WTC11 (cell line): ENCODE measurements at regions not wholly inside any gene's neighbourhood (a gene's known extent, or its start where the extent isn't known, plus 50 kb on each side); places are given as distances from the start of the nearest gene placed in this dataset.
A peak's percentile ranks its signal among the peaks of the same experiment; 100 is the strongest.

ENCODE experiments used
- ATAC-seq: fragments of 200-7000 bp; cut with Tn5 transposase; 2 replicates; pipeline ENCODE4 v1.10.0; 2021; ENCODE audit warnings: mild to moderate bottlenecking, moderate library complexity
- CTCF ChIA-PET: fragments of 300-600 bp; sonication (Branson Sonifier 250); formaldehyde crosslinking; loops from one replicate; lab custom pipeline; 2021; ENCODE audit warnings: antibody characterized with exemption; lab: Charles Lee
- POLR2A ChIA-PET: fragments of 350-600 bp; sonication (Branson Sonifier 250); formaldehyde crosslinking; loops from one replicate; lab custom pipeline; 2021; ENCODE audit warnings: antibody characterized with exemption; lab: Charles Lee
- DNase-seq: peaks from one replicate; pipeline ENCODE4 v3.0.0; 2021; ENCODE audit warnings: low spot score
- H3K27ac Mint-ChIP-seq: 2 replicates; pipeline ENCODE4 v1.8.0; 2021; ENCODE audit warnings: mixed read lengths
- H3K27me3 Mint-ChIP-seq: 2 replicates; pipeline ENCODE4 v1.8.0; 2021; ENCODE audit warnings: low read depth, mild to moderate bottlenecking, moderate library complexity, mixed read lengths
- H3K36me3 Mint-ChIP-seq: 2 replicates; pipeline ENCODE4 v1.8.0; 2021; ENCODE audit warnings: mixed read lengths
- H3K4me1 Mint-ChIP-seq: 2 replicates; pipeline ENCODE4 v1.8.0; 2022; ENCODE audit warnings: mixed read lengths
- H3K4me3 Mint-ChIP-seq: 2 replicates; pipeline ENCODE4 v1.8.0; 2021; ENCODE audit warnings: mild to moderate bottlenecking, moderate library complexity, mixed read lengths
- H3K9me3 Mint-ChIP-seq: 2 replicates; pipeline ENCODE4 v1.8.0; 2021; ENCODE audit warnings: mixed read lengths
- AFF4 ChIP-seq: sonication (generic); formaldehyde crosslinking; IDR thresholded peaks from 2 replicates; pipeline ENCODE4 v1.8.1; 2023; ENCODE audit warnings: mild to moderate bottlenecking, missing genetic modification reagents, borderline replicate concordance
- CBFB ChIP-seq: sonication (generic); formaldehyde crosslinking; IDR thresholded peaks from 2 replicates; pipeline ENCODE4 v1.8.1; 2022; ENCODE audit warnings: mild to moderate bottlenecking, low read depth, missing genetic modification reagents
- CREM ChIP-seq: sonication (generic); formaldehyde crosslinking; IDR thresholded peaks from 2 replicates; pipeline ENCODE4 v1.8.1; 2022; ENCODE audit warnings: mild to moderate bottlenecking, missing genetic modification reagents, moderate library complexity
- E2F5 ChIP-seq: sonication (generic); formaldehyde crosslinking; IDR thresholded peaks from 2 replicates; pipeline ENCODE4 v1.8.1; 2022; ENCODE audit warnings: mild to moderate bottlenecking, moderate library complexity, missing genetic modification reagents
- EMX1 ChIP-seq: fragments of 250-450 bp; sonication (Bioruptor Pico); IDR thresholded peaks from 2 replicates; pipeline ENCODE4 v1.8.0; 2021; ENCODE audit warnings: mild to moderate bottlenecking
- ESRRA ChIP-seq: sonication (generic); formaldehyde crosslinking; IDR thresholded peaks from 2 replicates; pipeline ENCODE4 v1.8.1; 2022; ENCODE audit warnings: mild to moderate bottlenecking, missing genetic modification reagents, borderline replicate concordance
- FOXK1 ChIP-seq: sonication (generic); formaldehyde crosslinking; IDR thresholded peaks from 2 replicates; pipeline ENCODE4 v1.8.0; 2022; ENCODE audit warnings: mild to moderate bottlenecking, moderate library complexity, missing genetic modification reagents
- FOXP1 ChIP-seq: sonication (generic); formaldehyde crosslinking; IDR thresholded peaks from 2 replicates; pipeline ENCODE4 v1.8.0; 2022; ENCODE audit warnings: missing genetic modification reagents, mild to moderate bottlenecking, moderate library complexity, borderline replicate concordance
- HMGA2 ChIP-seq: fragments of 250-450 bp; sonication (Bioruptor Pico); IDR thresholded peaks from 2 replicates; pipeline ENCODE4 v1.4.0; 2021; ENCODE audit warnings: mild to moderate bottlenecking, moderate library complexity
- MAX ChIP-seq: sonication (generic); formaldehyde crosslinking; IDR thresholded peaks from 2 replicates; pipeline ENCODE4 v1.8.0; 2022; ENCODE audit warnings: mild to moderate bottlenecking, missing genetic modification reagents
- NFYB ChIP-seq: sonication (generic); formaldehyde crosslinking; conservative IDR thresholded peaks from 2 replicates; pipeline ENCODE4 v1.8.0; 2022; ENCODE audit warnings: low read depth, missing genetic modification reagents
- NR1H2 ChIP-seq: sonication (generic); formaldehyde crosslinking; IDR thresholded peaks from 2 replicates; pipeline ENCODE4 v1.9.0; 2021; ENCODE audit warnings: mild to moderate bottlenecking, moderate library complexity, missing genetic modification reagents
- PREB ChIP-seq: sonication (generic); formaldehyde crosslinking; IDR thresholded peaks from 2 replicates; pipeline ENCODE4 v1.8.1; 2022; ENCODE audit warnings: mild to moderate bottlenecking, missing genetic modification reagents, moderate library complexity, borderline replicate concordance
- RELA ChIP-seq: sonication (generic); formaldehyde crosslinking; IDR thresholded peaks from 2 replicates; pipeline ENCODE4 v1.8.1; 2022; ENCODE audit warnings: missing genetic modification reagents, mild to moderate bottlenecking, borderline replicate concordance
- SOX15 ChIP-seq: fragments of 250-450 bp; sonication (Bioruptor Pico); IDR thresholded peaks from 2 replicates; pipeline ENCODE4 v1.9.0; 2021; ENCODE audit warnings: mild to moderate bottlenecking
- SP1 ChIP-seq: sonication (generic); formaldehyde crosslinking; conservative IDR thresholded peaks from 2 replicates; pipeline ENCODE4 v1.8.1; 2022; ENCODE audit warnings: missing genetic modification reagents
- TEAD1 ChIP-seq: sonication (generic); formaldehyde crosslinking; IDR thresholded peaks from 2 replicates; pipeline ENCODE4 v1.8.0; 2022; ENCODE audit warnings: mild to moderate bottlenecking, missing genetic modification reagents
- TEAD4 ChIP-seq: sonication (generic); formaldehyde crosslinking; IDR thresholded peaks from 2 replicates; pipeline ENCODE4 v1.8.0; 2022; ENCODE audit warnings: mild to moderate bottlenecking, missing genetic modification reagents
- ZMAT4 ChIP-seq: fragments of 250-450 bp; sonication (Bioruptor Pico); IDR thresholded peaks from 2 replicates; pipeline ENCODE4 v1.9.0; 2021; ENCODE audit warnings: mild to moderate bottlenecking
- ZNF121 ChIP-seq: sonication (generic); formaldehyde crosslinking; IDR thresholded peaks from 2 replicates; pipeline ENCODE4 v1.8.0; 2023; ENCODE audit warnings: missing genetic modification reagents
- ZNF138 ChIP-seq: sonication (generic); formaldehyde crosslinking; conservative IDR thresholded peaks from 2 replicates; pipeline ENCODE4 v1.8.1; 2022; ENCODE audit warnings: mild to moderate bottlenecking, moderate library complexity, missing genetic modification reagents
- ZNF219 ChIP-seq: sonication (generic); formaldehyde crosslinking; IDR thresholded peaks from 2 replicates; pipeline ENCODE4 v1.8.0; 2023; ENCODE audit warnings: missing genetic modification reagents, mild to moderate bottlenecking, borderline replicate concordance
- ZNF317 ChIP-seq: sonication (generic); formaldehyde crosslinking; IDR thresholded peaks from 2 replicates; pipeline ENCODE4 v1.8.1; 2023; ENCODE audit warnings: low read depth, mild to moderate bottlenecking, moderate library complexity, missing genetic modification reagents, borderline replicate concordance
- ZNF425 ChIP-seq: fragments of 250-450 bp; sonication (Bioruptor Pico); conservative IDR thresholded peaks from 2 replicates; pipeline ENCODE4 v1.9.0; 2021; ENCODE audit warnings: mild to moderate bottlenecking

- no peaks in the 10 kb centered on the region for H3K27me3 Mint-ChIP-seq
- peaks cover 21% of the 10 kb centered on the region for H3K9me3 Mint-ChIP-seq
- DNase-seq = no peak
- POLR2A ChIA-PET = interaction anchor here (1.0 kb wide), 1 partner anchor 74 kb away, joined by 4 read pairs; the partner anchor contains the start of gene NGLY1
- peaks cover 34% of the 10 kb centered on the region for H3K4me1 Mint-ChIP-seq
- H3K27ac Mint-ChIP-seq = 0 out of 2 replicates have a peak overlapping the region, but pooled peaks have one; percentile 52
- peaks cover 23% of the 10 kb centered on the region for H3K36me3 Mint-ChIP-seq
- peak; percentile 88 for ATAC-seq
- no peak for TF ChIP-seq SP1
- TF ChIP-seq CREM (CRISPR knock-in tag) = no peak
- no peak for TF ChIP-seq MAX (CRISPR knock-in tag)
- no peak for TF ChIP-seq RELA (CRISPR knock-in tag)
- TF ChIP-seq AFF4 (CRISPR knock-in tag) = no peak
- TF ChIP-seq ZNF219 (CRISPR knock-in tag) = no peak
- no peak for TF ChIP-seq FOXK1 (CRISPR knock-in tag)
- no peak for TF ChIP-seq ZMAT4
- no peak for TF ChIP-seq NR1H2 (CRISPR knock-in tag)
- no peak for TF ChIP-seq ZNF138 (CRISPR knock-in tag)
- no peak for TF ChIP-seq ZNF425 (CRISPR knock-in tag)
- TF ChIP-seq SOX15 (CRISPR knock-in tag) = no peak
- TF ChIP-seq FOXP1 = no peak
- no peak for TF ChIP-seq ZNF121
- no peak for TF ChIP-seq TEAD1 (CRISPR knock-in tag)
- TF ChIP-seq PREB (CRISPR knock-in tag) = no peak
- TF ChIP-seq TEAD4 = no peak
- no peak for TF ChIP-seq ZNF317
- TF ChIP-seq, all 79 proteins: peak for 0
- H3K4me3 Mint-ChIP-seq = no peak overlapping the region
- CTCF ChIA-PET = interaction anchor here (0.6 to 1.7 kb wide), 17 partner anchors 10 to 261 kb away, joined by 3 to 24 read pairs (median 4); partner anchors contain the start of gene NGLY1
Observed at GRCh38 chr3:25856902-25857518, 67.1 kb downstream of the OXSM start.

- TF ChIP-seq EMX1 (CRISPR knock-in tag) (no peak), AFF4 (CRISPR knock-in tag) (no peak), CBFB (CRISPR knock-in tag) (no peak), E2F5 (CRISPR knock-in tag) (no peak), TEAD1 (CRISPR knock-in tag) (no peak), HMGA2 (CRISPR knock-in tag) (no peak), NFYB (CRISPR knock-in tag) (no peak), ESRRA (no peak)
- TF ChIP-seq, all 79 proteins: peak for 0
- ChIA-PET POLR2A (no interaction called here), CTCF (interaction anchor here (0.8 kb wide), 1 partner anchor 257 kb away, joined by 3 read pairs; no protein-coding TSS in a partner anchor)
- no peak overlapping the region for H3K27ac Mint-ChIP-seq
- DNase-seq = no peak
- H3K4me3 Mint-ChIP-seq = no peak overlapping the region
- peaks cover 16% of the 10 kb centered on the region for H3K36me3 Mint-ChIP-seq
- no peaks in the 10 kb centered on the region for H3K27me3 Mint-ChIP-seq
- H3K4me1 Mint-ChIP-seq = peaks cover 29% of the 10 kb centered on the region
- H3K9me3 Mint-ChIP-seq = peaks cover 18% of the 10 kb centered on the region
- no peak for ATAC-seq
Observed at GRCh38 chr3:25861566-25861965, 71.7 kb downstream of the OXSM start.
